Skeletal muscle cell (primary cell): ENCODE measurements at regions not wholly inside any gene's neighbourhood (a gene's known extent, or its start where the extent isn't known, plus 50 kb on each side); places are given as distances from the start of the nearest gene placed in this dataset.
"Not testable (repeated sequence)": the region's sequence is repeated elsewhere in the genome, so short reads cannot be mapped to it uniquely, and the experiment has no call there.

ENCODE experiments used
- DNase-seq: peaks from one replicate; pipeline ENCODE4 v3.0.0-alpha.2; 2010; ENCODE audit warnings: low read depth
- H3K4me3 ChIP-seq: 2 replicates; pipeline ENCODE4 v1.5.1; 2011; ENCODE audit warnings: low read depth, mild to moderate bottlenecking, control low read depth, low read length, moderate library complexity

DNA sequence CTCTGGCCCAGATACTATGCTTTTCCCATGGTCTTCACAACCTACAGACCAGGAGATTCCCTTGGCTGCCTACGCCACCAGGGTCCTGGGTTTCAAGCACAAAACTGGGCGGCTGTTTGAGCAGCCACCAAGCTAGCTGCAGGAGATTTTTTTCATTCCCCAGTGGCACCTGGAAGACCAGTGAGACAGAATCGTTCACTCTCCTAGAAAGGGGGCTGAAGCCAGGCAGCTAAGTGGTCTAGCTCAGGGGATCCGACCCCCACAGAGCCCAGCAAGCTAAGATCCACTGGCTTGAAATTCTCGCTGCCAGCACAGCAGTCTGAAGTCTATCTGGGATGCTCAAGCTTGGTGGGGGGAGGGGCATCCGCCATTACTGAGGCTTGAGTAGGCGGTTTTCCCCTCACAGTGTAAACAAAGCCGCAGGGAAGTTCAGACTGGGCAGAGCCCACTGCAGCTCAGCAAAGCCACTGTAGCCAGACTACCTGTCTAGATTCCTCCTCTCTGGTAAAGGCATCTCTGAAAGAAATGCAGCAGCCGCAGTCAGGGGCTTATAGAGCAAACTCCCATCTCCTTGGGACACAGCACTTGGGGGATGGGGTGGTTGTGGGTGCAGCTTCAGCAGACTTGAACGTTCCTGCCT, 168.7 kb upstream of the ADAMTSL1 start:
- not testable (repeated sequence) for H3K4me3 ChIP-seq, DNase-seq

DNA sequence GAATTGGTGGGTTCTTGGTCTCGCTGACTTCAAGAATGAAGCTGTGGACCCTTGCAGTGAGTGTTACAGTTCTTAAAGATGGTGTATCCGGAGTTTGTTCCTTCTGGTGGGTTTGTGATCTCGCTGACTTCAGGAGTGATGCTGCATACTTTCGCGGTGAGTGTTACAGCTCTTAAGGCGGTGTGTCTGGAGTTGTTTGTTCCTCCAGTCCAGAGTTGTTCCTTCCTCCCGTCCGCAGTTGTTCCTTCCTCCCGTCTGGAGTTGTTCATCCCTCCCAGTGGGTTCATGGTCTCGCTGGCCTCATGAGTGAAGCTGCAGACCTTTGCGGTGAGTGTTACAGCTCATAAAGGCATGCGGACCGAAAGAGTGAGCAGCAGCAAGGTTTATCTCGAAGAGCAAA, 159.6 kb upstream of the ADAMTSL1 start:
- no peak overlapping the region for H3K4me3 ChIP-seq
- DNase-seq = no peak

DNA sequence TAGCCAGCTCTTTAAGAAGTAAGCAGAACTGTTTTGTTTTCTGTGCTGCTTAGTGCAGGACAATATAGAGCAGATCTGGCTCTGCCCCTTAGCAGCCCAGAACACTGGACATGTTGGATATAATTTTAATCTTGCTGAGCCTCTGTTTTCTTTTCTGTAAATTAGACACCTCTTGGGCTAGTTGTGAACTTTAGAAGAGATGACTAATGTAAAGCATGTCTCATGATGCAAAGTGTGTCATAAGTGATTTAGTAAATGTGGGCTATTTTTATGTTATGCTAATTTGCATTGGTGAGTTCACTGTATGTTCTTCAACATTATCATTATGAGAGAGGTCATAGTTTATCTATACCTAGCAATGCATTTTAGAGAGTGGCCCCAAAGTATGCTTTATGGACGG, 156.1 kb upstream of the ADAMTSL1 start:
- H3K4me3 ChIP-seq = no peak overlapping the region
- no peak for DNase-seq

DNA sequence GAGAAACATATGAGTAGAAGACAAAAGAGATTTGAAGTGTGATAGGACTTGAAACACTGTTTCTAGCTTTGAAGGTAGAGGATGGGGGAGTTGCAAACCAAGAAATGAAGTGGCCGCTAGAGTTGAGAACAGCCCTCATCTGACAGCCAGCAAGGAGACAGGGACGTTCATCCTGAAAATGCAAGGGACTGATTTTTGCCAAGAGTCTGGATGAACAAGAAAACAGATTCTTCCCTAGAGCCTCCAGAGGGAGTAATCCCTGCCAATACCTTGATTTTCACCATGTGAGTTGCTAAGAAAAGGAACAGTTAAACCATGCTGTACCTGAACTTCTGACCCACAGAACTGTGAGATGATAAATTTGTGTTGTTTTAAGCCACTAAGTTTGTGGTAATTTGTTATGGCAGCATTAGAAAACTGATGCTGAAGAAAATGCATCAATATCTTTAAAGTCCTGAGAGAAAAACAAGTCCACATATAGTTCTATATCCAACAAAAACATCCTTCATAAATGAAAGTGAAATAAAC, 154.0 kb upstream of the ADAMTSL1 start:
- H3K4me3 ChIP-seq = no peak overlapping the region
- DNase-seq = no peak

DNA sequence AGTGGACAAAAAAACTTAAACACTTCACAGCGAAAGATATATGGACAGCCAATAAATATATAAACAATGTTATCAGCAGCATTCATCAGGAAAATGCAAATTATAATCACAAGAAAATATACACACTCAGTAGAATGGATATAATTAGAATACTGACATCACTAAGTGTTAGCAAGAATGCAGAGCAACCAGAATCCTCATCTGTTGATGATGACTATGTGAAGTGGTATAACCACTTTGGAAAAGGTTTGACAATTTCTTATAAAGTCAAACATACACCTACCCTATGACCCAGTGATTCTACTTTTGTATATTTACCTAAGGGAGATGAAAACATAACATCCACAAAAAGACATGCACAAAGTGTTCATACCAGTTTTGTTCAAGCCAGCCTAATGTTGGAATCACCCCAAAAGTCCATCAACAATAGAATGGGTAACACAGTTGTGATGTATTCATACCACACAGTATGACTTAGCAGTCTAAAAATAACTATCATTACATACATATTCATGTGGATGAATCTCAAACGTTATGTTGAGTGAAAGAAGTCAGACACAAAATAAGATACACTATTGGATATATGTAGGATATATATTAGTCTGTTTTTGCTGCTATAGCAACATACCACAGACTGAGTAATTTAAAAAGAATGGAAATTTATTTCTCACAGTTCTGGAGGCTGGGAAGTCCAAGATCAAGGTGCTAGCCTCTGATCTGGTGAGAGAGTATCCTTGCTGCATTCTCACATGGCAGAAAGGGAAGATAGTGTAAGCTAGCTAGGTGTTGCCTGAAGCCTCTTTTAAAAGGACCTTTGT, 148.8 kb upstream of the ADAMTSL1 start:
- no peak overlapping the region for H3K4me3 ChIP-seq
- no peak for DNase-seq

DNA sequence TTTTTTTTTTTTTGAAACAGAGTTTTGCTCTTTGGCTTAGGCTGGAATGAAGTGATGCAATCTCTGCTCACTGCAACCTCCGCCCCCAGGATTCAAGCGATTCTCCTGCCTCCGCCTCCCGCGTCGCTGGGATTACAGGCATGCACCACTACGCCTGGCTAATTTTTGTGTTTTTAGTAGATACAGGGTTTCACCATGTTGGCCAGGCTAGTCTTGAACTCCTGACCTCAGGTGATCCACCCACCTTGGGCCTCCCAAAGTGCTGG, 148.3 kb upstream of the ADAMTSL1 start:
- not testable (repeated sequence) for DNase-seq, H3K4me3 ChIP-seq

DNA sequence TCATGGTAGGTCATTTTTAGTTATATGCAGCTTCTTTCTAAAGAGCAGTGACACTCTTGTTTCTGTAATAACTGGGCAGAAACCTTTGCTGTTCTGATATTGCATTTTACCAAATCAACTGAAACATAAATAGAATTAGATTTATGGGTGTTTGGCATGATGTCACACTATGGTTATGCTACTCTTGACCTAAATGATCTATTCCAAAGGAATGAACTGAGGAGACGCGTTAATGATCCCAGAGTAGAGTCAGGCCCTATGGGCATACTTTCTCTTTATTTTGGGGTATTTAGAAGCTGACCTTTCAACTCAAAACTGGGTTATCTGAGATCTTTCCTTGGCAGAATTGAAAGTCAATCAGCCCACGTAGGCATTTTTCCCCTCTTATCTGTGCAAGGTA, 146.8 kb upstream of the ADAMTSL1 start:
- no peak for DNase-seq
- H3K4me3 ChIP-seq = no peak overlapping the region

DNA sequence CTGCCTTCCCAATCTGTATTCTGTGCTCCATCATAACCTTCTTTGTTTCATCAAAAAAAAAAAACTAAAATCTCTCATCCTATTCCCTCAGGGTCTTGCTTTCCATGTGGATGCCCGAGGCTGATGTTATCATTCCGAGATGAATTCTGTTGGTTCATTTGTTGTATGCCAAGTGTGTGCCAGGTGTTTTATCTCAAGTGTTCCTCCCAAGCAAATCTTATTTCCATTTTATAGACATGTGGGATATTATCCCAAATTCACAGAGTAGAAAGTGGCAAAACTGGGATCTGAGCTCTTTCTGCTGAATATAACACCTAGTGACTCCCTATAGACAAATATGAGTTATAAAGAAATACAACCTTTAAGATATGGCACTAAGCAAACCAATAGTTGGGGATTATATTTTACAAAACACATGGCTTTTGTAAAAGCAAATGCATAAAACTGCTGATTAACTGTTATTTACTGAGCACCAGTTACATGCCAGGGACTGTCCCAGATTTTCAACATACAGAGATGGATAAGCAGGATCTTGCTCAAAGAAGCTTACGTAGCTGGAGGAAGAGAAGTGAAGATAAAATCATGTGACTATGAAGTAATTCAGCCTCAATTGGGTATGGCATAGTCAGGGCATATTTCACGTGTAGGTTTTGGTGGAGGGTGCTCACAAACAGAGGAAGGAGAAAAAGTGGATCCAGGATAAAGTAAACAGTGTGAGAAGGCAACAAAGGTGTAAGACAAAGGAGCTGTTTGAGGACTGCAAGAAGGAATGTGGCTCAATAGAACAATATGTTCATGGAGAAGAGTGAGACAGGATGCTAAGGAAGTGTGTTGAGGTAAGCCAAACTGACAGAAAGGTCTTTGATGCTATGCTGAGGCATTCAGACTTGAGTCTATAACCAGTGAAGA, 143.3 kb upstream of the ADAMTSL1 start:
- no peak overlapping the region for H3K4me3 ChIP-seq
- no peak for DNase-seq

DNA sequence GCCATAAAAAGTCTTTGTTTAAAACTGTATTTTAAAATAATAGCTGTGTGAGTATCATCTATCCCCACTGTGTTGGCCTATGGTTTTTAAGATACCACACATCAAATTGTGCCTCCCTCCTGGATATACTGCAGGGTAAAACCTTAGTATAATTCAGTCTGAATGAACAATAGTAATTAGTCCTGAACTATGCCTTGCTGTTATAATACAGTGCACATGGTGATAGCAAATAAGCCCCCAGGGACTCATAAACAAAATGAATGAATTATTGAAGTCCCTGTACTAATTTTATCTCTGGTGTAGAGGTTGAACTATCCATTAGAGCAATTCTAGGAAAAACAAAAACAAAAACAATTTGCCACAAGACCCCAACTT, 142.7 kb upstream of the ADAMTSL1 start:
- no peak for DNase-seq
- no peak overlapping the region for H3K4me3 ChIP-seq

DNA sequence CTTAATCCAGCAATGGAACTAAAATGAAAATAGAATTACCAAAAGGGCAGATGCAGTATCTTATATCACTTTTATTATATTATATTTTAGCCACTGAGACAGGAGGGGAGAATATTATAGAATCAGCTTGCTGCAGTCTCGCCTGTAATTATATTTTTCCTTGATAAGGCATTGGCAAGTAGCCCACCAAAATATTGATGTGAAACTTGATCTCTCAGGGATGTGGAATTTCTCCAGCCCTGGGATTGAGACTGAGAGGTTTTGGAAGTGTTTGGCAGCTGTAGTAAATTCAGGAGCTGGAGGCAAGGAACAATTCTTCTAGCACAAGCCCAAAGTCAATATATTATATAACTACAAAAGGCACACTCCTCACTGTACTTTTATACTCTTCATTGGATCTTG, 142.1 kb upstream of the ADAMTSL1 start:
- DNase-seq = no peak
- no peak overlapping the region for H3K4me3 ChIP-seq

DNA sequence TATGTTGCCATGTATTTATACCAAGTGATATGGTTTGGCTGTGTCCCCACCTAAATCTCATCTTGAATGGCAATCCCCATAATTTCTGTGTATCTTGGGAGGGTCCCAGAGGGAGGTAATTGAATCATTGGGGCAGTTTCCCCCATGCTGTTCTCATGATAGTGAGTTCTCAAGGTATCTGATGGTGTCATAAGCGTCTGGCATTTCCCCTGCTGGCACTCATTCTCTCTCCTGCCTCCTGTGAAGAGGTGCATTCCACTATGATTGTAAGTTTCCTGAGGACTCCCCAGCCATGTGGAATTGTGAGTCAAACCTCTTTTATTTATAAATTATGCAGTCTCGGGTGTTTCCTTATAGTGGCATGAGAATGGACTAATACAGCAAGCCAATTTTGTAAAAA, 140.8 kb upstream of the ADAMTSL1 start:
- no peak overlapping the region for H3K4me3 ChIP-seq
- DNase-seq = no peak

DNA sequence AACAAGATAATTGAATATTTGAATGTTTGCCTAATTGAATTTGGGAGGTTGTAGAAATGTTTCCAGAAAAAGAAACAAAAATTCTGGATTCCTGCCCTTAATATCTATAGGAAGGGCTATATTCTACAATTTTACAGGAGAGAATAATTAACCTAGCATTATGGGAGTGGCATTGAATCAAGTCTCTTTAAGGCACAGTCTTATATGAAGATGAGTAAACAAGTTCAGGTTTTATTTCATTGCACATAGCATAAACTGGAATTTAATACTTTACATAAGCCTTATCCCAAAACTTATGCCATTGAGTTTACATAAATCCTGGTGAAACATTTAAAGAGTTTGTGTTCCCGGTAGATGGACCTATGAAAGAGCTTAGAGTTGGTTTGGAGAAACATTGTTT, 138.1 kb upstream of the ADAMTSL1 start:
- DNase-seq = no peak

DNA sequence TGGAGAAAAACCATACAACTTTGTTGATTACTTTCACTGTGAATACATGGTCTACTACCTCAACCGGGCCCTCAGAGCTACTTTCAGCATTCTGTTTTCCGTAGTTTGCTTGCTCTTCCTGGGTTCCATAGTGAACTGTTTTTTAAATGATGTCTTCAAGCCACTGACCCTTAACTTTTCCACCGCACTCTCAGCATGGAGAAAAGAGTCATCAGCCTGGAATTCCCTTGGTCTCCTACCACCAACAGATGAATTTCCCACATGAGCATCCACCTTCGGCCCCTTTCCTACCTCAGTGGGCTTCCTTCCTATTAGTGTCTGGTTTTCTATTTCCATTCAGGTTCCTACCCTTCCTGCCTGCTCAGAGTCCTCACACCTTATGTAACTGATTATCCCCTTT, 135.9 kb upstream of the ADAMTSL1 start:
- DNase-seq = no peak

More for the DNA sequence above, 138.1 kb upstream of the ADAMTSL1 start:
- H3K4me3 ChIP-seq = no peak overlapping the region

DNA sequence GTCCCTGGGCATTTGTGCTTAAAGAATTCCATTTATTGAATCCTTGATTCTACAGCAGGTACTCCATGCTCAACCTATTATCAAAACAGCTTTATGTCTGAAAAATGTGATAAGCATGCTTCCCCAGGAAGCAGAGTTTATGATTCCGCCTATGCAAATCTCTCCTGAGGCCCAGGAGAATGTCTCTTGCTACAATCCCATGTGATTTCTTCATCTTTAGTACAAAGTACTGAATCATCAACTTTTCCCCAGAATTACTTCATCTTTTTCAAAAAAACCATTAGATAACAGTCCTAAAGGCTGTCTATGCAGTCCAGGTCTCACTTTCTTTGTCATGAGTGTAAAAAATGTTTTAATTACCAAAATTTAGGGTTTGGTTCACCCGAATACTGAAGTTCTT, 130.2 kb upstream of the ADAMTSL1 start:
- no peak overlapping the region for H3K4me3 ChIP-seq
- no peak for DNase-seq

More for the DNA sequence above, 135.9 kb upstream of the ADAMTSL1 start:
- H3K4me3 ChIP-seq = no peak overlapping the region

DNA sequence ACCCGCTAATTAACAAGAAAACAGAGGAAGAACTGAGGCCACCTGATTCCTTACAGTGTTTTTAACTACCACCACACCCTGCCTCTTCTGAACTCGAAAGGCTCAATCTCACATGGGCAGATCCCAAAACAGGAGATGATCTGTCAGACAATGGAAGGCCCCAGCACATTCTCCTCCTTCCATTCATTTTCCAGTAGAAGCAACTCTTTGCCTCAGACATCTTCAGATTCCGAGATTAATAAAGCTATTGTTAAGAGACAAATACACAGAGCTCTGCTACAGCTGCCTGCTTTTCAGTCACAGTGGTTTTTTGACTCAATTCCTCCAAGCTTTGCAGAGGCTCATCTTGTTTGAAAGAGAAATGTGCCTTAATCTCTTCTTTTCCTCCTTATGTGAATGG, 127.2 kb upstream of the ADAMTSL1 start:
- DNase-seq = no peak
- H3K4me3 ChIP-seq = no peak overlapping the region

DNA sequence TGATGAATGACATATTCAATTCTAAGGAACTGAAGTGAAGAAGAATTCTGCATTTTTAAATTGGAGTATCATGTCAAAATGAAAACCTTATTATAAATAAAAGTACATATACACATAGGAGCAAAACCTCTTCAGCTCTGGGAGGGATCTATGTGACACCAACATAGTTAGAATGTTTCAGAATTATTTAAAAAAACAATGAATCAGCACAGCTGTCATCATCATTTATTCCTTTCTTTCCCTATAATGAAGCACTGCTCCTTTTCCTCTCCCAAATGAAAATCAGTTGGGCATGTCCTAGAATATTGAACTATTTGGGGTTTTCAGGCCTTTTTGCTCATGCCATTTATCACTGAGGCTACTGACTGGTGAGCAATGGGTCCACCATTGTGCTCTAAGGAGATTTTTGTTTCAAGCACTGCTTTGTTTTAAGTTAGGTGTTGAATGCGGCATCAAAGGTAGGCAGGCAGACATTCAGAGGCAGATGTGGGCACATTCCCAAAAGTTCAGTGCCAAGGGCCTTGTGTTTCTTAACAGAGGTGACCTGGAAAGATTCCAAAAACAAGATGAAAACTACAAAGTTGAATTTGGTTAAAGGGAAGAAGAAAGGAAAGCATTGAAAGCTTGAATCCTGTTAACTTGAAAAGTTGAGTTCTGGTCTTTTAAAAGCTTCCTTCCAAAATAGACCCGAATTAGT, 126.4 kb upstream of the ADAMTSL1 start:
- DNase-seq = no peak
- H3K4me3 ChIP-seq = no peak overlapping the region

DNA sequence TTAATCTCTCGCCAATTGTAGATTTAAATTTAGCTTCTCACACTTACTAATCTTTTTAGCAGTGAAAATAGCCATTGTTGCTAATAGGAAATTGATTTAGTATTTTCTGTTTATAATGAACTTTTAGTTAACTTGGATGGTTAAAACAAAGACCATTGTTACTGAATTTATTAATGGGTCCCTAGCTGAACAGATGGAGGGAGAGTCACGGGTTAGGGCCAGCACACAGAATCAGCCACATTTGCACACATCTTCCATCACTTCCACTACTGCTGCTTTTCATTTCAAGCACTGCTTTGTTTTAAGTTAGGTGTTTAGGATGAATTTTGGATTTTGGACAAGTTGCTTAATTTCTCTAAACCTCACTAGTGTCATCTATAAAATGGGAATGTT, 125.9 kb upstream of the ADAMTSL1 start:
- DNase-seq = no peak
- H3K4me3 ChIP-seq = no peak overlapping the region

DNA sequence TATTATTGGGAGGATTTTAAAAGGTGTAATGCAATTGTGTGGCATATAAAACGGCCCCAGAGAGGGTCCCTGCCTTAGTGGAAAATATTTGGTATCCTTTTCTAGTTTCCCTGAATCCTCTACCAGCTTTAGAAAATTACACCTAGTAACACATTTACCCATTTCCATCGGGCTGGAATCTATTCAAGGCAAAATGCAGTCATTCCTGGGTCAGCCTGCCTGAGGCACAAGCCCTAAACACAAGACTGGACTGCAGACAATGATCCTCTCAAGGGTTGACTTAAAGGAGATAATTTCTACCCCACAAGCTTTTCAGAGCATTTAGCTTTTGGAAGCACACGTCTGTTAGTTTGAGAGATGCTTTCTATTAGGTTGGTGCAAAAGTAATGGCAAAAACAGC, 124.4 kb upstream of the ADAMTSL1 start:
- DNase-seq = no peak
- no peak overlapping the region for H3K4me3 ChIP-seq

DNA sequence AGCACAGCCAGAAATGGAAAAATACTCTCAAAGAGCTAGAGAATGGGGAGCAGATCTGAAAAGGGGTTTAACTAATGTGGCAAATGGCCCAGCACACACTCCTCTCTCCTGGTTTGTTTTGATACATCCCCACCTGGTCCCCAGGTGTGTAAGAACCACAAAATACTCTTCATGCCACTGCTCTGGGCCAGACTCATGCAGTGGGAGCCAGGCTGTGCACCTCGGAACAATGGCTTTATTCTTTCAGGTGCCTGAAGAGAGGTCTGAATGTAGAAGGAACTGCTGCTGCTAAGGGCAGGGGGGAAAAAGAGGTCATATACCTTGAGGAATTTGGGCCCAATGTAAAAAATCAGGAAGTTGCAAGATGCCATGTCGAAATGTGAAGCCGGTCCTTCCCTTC, 123.9 kb upstream of the ADAMTSL1 start:
- no peak overlapping the region for H3K4me3 ChIP-seq
- DNase-seq = no peak
